Aorta (tissue), 5 donors: ENCODE measurements at regions not wholly inside any gene's neighbourhood (a gene's known extent, or its start where the extent isn't known, plus 50 kb on each side); places are given as distances from the start of the nearest gene placed in this dataset.

ENCODE experiments used
- ATAC-seq: fragments of 200-7000 bp; cut with Tn5 transposase; one replicate; pipeline ENCODE4 v1.9.1; 2022; ENCODE audit warnings: moderate library complexity; ENCODE audit not compliant: low FRiP score
- DNase-seq, 2 donors: peaks; one replicate each; pipeline ENCODE4 v3.0.0-alpha.2; 2020
- H3K27ac ChIP-seq, 2 donors: one replicate each; pipeline ENCODE4 v1.5.1; 2013; ENCODE audit warnings: low read length in 2 of 2, mild to moderate bottlenecking in 2 of 2, moderate library complexity in 2 of 2, control low read depth in 1 of 2, inconsistent platforms in 1 of 2, low read depth in 1 of 2
- H3K27me3 ChIP-seq, 2 donors: one replicate each; pipeline ENCODE4 v1.6.1; 2013; ENCODE audit warnings: control low read depth in 1 of 2, low read length in 1 of 2, mild to moderate bottlenecking in 1 of 2, moderate library complexity in 1 of 2; ENCODE audit not compliant: insufficient read depth in 2 of 2, control insufficient read depth in 1 of 2
- H3K36me3 ChIP-seq, 2 donors: one replicate each; pipeline ENCODE4 v1.6.1; 2013; ENCODE audit warnings: control low read depth in 1 of 2, low read length in 1 of 2, mild to moderate bottlenecking in 1 of 2; ENCODE audit not compliant: insufficient read depth in 2 of 2, control insufficient read depth in 1 of 2
- H3K4me1 ChIP-seq, 2 donors: one replicate each; pipeline ENCODE4 v1.6.1; 2013; ENCODE audit warnings: low read length in 2 of 2, control low read depth in 1 of 2, mild to moderate bottlenecking in 1 of 2, moderate library complexity in 1 of 2; ENCODE audit not compliant: insufficient read depth in 2 of 2, control insufficient read depth in 1 of 2
- H3K4me3 ChIP-seq, 2 donors: one replicate each; pipeline ENCODE4 v1.5.1; 2013; ENCODE audit warnings: low read length in 2 of 2, control low read depth in 1 of 2, mild to moderate bottlenecking in 1 of 2
- H3K9me3 ChIP-seq: one replicate; pipeline ENCODE4 v1.6.1; 2013; ENCODE audit warnings: mild to moderate bottlenecking, low read length; ENCODE audit not compliant: control insufficient read depth
- WGBS, 2 donors: extraction: QIAGEN DNeasy Blood & Tissue Kit; methylation state at CpG; one replicate each; pipeline ENCODE4 v1.1.7; 2013; 5-methylcytosine and 5-hydroxymethylcytosine counted together
- intact Hi-C, 2 donors: fragments of 100-400 bp; cut with DNase I; formaldehyde crosslinking; loops; one replicate each; pipeline versions ENCODE4 v1.14.2 to v1.15.0; 2022
- donor health status: healthy with polysubstance abuse.
- donor health status: Bipolar disorder and iron deficiency.
- donor health status: DM: no; HTN: no; CAD: no.
- donor health status: DM: no; HTN: no; CAD: no.
- donor health status: DM: yes; HTN: yes; CAD: no.

- WGBS, 2 donors = 93 to 96% methylated on average over 20 to 21 of the region's 21 CpGs
- no peaks in the 10 kb centered on the region for H3K9me3 ChIP-seq
- no peaks in the 10 kb centered on the region for H3K27me3 ChIP-seq
- no peaks in the 10 kb centered on the region for H3K36me3 ChIP-seq
- no peak overlapping the region for H3K27ac ChIP-seq
- no peak overlapping the region for H3K4me3 ChIP-seq
- DNase-seq (peak in 1 of 2 donors; percentile 65), ATAC-seq (no peak)
- intact Hi-C loops = no loop called here
- no peaks in the 10 kb centered on the region for H3K4me1 ChIP-seq
These were observed 140.8 kb downstream of the NUP35 start for GRCh38 chr2:183264890-183265535.

GRCh38 chr2:183267148-183267827 is 143.0 kb downstream of the NUP35 start:
- H3K27me3 ChIP-seq = no peaks in the 10 kb centered on the region
- H3K36me3 ChIP-seq = no peaks in the 10 kb centered on the region
- no peak for ATAC-seq
- H3K27ac ChIP-seq = no peak overlapping the region
- 90 to 91% methylated on average over 5 of the region's 5 CpGs for WGBS, 2 donors
- H3K4me3 ChIP-seq = no peak overlapping the region
- DNase-seq = no peak
- intact Hi-C loops = no loop called here
- no peaks in the 10 kb centered on the region for H3K9me3 ChIP-seq
- no peaks in the 10 kb centered on the region for H3K4me1 ChIP-seq

- no peaks in the 10 kb centered on the region for H3K4me1 ChIP-seq
- 50 to 57% methylated on average over 4 of the region's 4 CpGs for WGBS, 2 donors
- H3K4me3 ChIP-seq = no peak overlapping the region
- H3K36me3 ChIP-seq = no peaks in the 10 kb centered on the region
- no peak for DNase-seq
- H3K9me3 ChIP-seq = no peaks in the 10 kb centered on the region
- ATAC-seq = no peak
- intact Hi-C loops = no loop called here
- H3K27ac ChIP-seq = no peak overlapping the region
- H3K27me3 ChIP-seq = no peaks in the 10 kb centered on the region
These were observed 145.7 kb downstream of the NUP35 start for GRCh38 chr2:183269956-183270355.

GRCh38 chr2:183283209-183283608 is 159.0 kb downstream of the NUP35 start:
- Histone ChIP-seq H3K36me3 (no peaks in the 10 kb centered on the region), H3K9me3 (no peaks in the 10 kb centered on the region), H3K27ac (no peak overlapping the region), H3K4me3 (no peak overlapping the region), H3K4me1 (no peaks in the 10 kb centered on the region), H3K27me3 (no peaks in the 10 kb centered on the region)
- DNase-seq (no peak), ATAC-seq (no peak)
- intact Hi-C loops = no loop called here
- 81 to 84% methylated on average over 2 of the region's 2 CpGs for WGBS, 2 donors

GRCh38 chr2:183284606-183285005 is 160.4 kb downstream of the NUP35 start:
- intact Hi-C loops = no loop called here
- Histone ChIP-seq H3K4me1 (no peaks in the 10 kb centered on the region), H3K4me3 (no peak overlapping the region), H3K27me3 (no peaks in the 10 kb centered on the region), H3K9me3 (no peaks in the 10 kb centered on the region), H3K36me3 (no peaks in the 10 kb centered on the region), H3K27ac (no peak overlapping the region)
- no peak for DNase-seq
- ATAC-seq = no peak

GRCh38 chr2:183291436-183291835 is 167.2 kb downstream of the NUP35 start:
- intact Hi-C loops = no loop called here
- Histone ChIP-seq H3K4me3 (no peak overlapping the region), H3K27me3 (no peaks in the 10 kb centered on the region), H3K36me3 (no peaks in the 10 kb centered on the region), H3K4me1 (no peaks in the 10 kb centered on the region), H3K9me3 (no peaks in the 10 kb centered on the region), H3K27ac (no peak overlapping the region)
- ATAC-seq (no peak), DNase-seq (no peak)
- WGBS, 2 donors = 77 to 80% methylated on average over 2 of the region's 2 CpGs

- no peak overlapping the region for H3K4me3 ChIP-seq
- no peaks in the 10 kb centered on the region for H3K4me1 ChIP-seq
- intact Hi-C loops = no loop called here
- no peaks in the 10 kb centered on the region for H3K36me3 ChIP-seq
- no peaks in the 10 kb centered on the region for H3K9me3 ChIP-seq
- ATAC-seq (no peak), DNase-seq (no peak)
- H3K27me3 ChIP-seq = no peaks in the 10 kb centered on the region
- H3K27ac ChIP-seq = no peak overlapping the region
These were observed 167.8 kb downstream of the NUP35 start for GRCh38 chr2:183292028-183292427.

- Histone ChIP-seq H3K4me1 (no peaks in the 10 kb centered on the region), H3K4me3 (no peak overlapping the region), H3K36me3 (no peaks in the 10 kb centered on the region), H3K27ac (no peak overlapping the region), H3K27me3 (no peaks in the 10 kb centered on the region), H3K9me3 (no peaks in the 10 kb centered on the region)
- intact Hi-C loops = no loop called here
- no peak for DNase-seq
- WGBS, 2 donors = 86 to 91% methylated on average over 1 of the region's 1 CpG
- ATAC-seq = no peak
These were observed 215.1 kb downstream of the NUP35 start for GRCh38 chr2:183339311-183339710.

GRCh38 chr2:183341057-183341456 is 216.8 kb downstream of the NUP35 start:
- no peak for ATAC-seq
- H3K36me3 ChIP-seq = no peaks in the 10 kb centered on the region
- H3K27ac ChIP-seq = no peak overlapping the region
- DNase-seq = no peak
- no peak overlapping the region for H3K4me3 ChIP-seq
- H3K4me1 ChIP-seq = no peaks in the 10 kb centered on the region
- no peaks in the 10 kb centered on the region for H3K27me3 ChIP-seq
- no peaks in the 10 kb centered on the region for H3K9me3 ChIP-seq
- intact Hi-C loops = no loop called here
- 60 to 74% methylated on average over 1 of the region's 1 CpG for WGBS, 2 donors
